NOMO-1 treated with DMSO at 0.1 percent for 48 hours (cell line): ENCODE measurements at regions not wholly inside any gene's neighbourhood (a gene's known extent, or its start where the extent isn't known, plus 50 kb on each side); places are given as distances from the start of the nearest gene placed in this dataset.

ENCODE experiments used
- DNase-seq: peaks from one replicate; lab custom pipeline; 2025; ENCODE audit not compliant: unreplicated experiment; lab: John Stamatoyannopoulos, UW

DNA sequence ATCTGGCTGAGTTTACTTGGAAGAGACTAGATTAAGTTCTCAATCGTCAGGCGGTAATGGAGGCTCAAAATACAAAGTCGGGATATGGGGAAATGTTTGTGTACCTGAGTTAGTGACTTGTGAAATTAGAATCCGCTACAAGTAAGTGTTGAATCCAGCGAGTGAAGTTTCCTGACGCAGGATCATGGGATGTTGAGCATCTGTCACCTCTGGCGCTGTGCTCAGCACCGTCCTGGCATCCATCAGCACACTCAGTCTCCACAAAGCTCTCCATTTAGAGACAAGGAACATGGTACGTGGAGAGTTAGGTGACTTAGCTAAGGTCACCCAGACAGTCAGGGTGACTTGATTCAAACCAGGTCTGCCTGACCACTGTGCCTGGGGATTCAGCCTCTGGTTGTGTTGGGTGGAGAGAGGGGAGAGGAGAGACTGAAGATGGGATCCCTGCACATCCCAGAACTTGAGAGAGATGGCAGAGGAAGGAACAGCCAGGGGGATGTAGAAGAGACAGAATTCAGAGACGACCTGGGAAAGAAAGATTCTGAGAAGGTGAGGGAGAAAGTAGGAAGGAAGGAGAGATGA lies 251.2 kb downstream of the ACKR3 start:
- no peak for DNase-seq

DNA sequence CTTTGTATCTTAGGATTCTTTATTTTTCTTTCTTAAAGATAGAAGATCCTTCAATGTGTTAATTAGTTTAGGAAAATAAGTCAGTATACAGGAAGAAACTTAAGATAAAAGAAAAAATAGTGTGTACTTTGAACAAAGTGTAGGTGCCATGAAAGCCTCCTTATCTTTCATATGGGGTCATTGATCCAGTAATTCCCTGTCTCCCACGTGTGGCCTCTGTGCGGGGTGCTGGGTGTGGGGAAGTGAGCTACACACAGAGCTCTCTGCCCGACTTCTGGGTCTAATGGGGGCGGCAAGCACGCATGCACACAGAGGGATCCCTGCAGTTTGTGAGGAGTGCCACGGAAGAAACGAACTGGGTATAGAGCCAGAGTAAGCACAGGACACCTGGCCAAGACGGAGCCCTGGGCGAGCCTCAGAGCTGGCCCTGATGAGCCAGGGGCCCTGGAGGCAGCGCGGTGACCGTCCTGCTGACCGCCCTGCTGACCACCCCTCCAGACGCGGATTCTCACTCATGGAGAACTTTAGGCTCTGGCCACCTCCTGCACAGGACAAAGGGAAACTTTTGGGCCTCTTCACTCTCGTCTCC lies 253.5 kb downstream of the ACKR3 start:
- DNase-seq = no peak

DNA sequence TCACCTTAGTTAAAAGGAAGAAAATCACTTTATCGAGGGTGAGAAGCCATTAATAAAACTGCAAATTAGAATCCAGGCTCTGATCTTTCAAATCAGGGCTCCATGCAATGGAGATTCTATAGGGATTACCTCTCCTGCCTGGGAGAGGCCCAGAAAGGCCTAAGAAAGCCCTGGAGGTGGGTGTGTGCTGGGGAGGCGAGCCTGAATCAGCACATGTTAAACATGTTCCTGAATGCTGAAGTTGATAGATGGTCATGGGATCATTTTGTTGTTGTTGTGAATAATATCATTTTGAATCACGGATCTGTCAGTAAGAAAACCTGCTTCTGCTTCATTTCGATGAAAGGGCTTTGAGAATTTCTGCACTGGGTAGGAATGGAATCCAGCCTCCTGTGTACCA lies 254.3 kb downstream of the ACKR3 start:
- DNase-seq = no peak

DNA sequence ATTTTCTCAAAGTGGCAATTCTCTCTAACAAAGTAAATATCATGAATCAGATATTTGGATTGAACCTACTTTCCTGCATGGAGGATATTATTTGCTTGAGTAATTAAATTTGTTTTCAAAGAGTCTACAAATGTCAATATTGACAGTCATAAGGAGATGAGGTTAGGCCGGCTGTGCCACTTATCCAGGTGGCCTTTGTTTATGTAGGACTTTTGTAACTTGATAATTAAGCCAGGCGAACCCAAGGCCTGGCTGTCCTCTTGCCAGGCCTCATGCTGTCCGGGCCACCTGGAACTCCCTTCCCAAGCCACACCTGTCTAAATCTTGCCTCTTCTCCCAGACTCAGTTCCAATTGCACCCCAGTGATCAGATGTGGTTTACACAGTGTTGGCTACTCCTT lies 255.2 kb downstream of the ACKR3 start:
- DNase-seq = no peak

DNA sequence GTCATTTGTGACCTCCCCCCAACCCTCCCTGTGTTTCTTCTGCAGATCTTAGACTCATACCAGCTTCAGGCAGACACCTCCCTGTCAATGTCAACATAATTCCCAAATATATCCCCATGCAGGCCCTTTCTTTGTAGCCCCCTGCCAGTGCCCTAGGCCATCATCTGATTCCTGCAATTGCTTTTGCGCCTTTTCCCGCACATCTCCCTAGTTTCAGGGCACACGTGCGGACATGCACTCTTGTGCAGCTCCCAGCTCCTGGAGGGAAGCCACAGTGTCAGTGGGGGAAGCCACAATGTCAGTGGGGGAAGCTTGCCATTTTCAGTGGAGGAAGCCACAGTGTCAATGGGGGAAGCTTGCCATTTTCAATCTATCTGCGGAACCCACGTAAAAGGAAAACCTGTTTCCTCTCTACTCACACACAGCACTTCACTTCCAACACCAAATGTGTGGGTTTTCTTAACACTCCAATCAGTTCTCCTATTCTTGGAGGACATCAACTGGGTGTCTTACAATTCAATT lies 256.4 kb downstream of the ACKR3 start:
- no peak for DNase-seq

- no peak for DNase-seq
Measured at GRCh38 chr2:236826606-236827156, 257.1 kb downstream of the ACKR3 start.

DNA sequence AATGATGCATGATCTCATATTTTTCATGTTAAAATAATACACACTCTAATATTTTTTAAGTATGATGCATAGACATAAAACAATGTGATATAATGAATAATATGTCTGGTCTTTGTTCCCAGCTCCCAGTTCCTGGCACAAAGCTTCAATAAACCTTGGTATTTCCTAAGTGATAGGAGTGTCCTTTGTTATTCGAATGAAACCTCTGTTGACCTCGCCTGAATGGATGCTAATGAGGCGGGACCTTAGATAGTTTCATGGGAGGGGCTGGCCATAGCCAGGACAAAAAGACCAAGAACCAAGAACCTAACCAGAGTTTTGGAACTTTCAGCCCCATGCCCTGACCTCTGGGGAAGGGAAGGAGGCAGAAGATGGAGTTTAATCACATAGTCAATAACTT lies 257.7 kb upstream of the COPS8 start:
- DNase-seq = no peak

GRCh38 chr2:236828820-236829219 lies 256.9 kb upstream of the COPS8 start:
- no peak for DNase-seq

DNA sequence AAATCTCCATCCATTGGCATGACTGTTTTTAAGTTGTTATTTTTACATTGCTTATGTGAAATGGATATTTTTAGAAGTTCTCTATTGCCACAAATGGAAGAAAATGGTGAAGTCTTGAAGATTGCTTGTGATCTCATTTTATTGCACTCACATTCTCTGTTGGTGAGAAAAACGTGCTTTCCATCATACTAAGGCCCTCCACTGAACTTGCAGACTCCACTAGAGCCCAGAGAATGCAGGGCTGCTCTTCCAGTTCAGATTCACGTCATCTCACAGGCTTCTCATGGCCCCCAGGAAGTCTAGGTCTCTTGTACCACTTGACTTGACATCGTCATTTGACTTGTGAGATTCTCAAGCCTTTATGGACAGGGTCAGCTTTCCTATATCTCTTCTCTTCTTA lies 254.8 kb upstream of the COPS8 start:
- DNase-seq = no peak

- no peak for DNase-seq
Measured at GRCh38 chr2:236831698-236832097, 254.0 kb upstream of the COPS8 start.

DNA sequence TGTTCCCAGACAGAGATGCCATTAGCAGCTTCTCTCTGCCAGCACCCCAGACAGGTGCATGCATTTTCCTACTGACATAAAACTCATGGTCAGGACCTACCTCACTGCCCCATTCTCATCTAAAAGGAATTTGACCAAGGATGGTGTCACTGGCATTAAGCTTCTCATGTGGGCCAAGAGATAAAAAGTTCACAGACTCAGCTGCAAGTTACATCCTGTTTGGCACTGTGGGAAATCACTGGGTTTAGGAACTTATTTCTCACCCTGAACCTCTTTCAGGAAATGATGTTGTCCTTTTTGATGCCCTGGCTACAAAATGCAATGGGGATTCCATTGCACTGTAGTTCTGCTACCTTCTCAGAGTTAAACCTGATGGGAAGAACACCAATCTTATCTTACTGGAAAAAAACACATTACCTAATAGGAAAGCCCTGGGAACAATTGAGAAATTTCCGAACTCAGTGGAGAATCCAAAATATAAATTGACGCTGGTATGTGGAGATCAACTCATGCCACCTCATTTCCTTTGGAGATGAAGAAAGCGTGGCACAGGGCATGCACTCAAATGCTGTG lies 252.1 kb upstream of the COPS8 start:
- no peak for DNase-seq

DNA sequence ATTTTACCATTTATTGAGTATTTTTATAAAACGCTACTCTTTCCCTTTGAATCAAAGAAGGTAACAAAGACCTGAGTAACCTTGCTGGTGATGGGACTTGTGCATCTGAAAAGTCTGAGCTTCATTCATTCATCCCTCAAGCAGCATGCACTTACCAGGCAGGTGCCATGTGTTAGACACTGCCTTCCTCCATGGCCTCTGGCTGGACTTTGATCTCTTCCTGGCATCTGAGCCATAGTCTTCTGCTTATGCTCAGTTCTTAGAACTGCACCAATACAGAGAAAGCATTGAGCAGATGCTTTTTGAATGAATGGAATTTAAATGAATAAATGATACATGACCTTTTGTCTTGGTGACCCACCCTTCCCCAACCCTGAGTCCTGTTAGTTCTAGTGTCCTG lies 251.4 kb upstream of the COPS8 start:
- no peak for DNase-seq

- DNase-seq = no peak
Measured at GRCh38 chr2:236835307-236836024, 250.2 kb upstream of the COPS8 start.

DNA sequence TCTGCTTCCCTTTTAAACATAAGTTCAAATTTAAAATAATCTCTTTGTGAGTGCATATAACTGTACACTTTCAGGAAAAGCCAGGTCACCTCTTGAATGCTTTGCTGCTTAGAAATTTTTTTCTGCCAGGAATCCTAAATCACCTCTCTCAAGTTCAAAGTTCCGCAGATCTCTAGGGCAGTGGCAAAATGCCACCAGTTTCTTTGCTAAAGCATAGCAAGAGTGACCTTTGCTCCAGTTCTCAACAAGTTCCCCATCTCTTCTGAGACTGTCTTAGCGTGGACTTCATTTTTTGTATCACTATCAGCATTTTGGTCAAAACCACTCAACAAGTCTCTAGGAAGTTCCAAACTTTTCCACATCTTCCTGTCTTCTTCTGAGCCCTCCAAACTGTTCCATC lies 249.7 kb upstream of the COPS8 start:
- DNase-seq = peak; percentile 53

GRCh38 chr2:236840215-236840614 lies 245.5 kb upstream of the COPS8 start:
- no peak for DNase-seq

DNA sequence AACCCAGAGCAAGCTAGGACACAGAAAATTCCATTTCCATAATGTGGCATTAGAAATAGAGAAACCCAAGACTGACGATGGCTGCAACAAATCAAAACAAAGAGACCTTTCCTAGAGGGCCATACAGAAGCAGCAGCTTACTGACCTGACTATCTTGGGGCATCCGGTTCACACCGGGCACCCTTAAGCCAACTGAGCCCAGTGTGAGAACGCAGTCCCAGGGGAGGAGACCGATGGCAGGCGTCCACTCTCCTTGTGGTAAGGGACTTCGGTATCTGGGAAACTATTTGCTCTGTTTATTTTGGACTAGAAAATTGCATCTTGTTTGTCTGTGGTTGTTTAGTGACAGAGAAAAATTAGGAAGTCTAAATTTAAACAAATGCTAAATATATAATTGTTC lies 244.8 kb upstream of the COPS8 start:
- DNase-seq = no peak

DNA sequence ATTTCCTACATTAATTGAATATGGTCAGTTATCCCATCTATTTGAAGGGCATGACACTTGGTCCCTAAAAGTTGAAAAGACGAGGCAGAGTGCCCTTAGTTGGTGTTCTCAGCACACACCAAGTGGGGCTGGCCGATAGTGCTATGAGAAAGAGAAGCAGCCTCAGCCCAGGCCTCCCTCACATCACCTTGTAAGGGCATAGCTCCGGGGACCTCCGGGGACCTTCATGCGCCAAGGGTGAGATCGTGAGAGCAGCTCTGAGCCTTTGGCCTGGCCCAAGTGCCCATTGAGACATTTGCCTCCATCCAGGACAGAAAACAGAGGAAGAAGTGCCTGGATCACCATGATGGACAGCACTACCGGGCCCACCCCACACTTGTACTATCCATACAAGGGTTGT lies 244.3 kb upstream of the COPS8 start:
- no peak for DNase-seq

DNA sequence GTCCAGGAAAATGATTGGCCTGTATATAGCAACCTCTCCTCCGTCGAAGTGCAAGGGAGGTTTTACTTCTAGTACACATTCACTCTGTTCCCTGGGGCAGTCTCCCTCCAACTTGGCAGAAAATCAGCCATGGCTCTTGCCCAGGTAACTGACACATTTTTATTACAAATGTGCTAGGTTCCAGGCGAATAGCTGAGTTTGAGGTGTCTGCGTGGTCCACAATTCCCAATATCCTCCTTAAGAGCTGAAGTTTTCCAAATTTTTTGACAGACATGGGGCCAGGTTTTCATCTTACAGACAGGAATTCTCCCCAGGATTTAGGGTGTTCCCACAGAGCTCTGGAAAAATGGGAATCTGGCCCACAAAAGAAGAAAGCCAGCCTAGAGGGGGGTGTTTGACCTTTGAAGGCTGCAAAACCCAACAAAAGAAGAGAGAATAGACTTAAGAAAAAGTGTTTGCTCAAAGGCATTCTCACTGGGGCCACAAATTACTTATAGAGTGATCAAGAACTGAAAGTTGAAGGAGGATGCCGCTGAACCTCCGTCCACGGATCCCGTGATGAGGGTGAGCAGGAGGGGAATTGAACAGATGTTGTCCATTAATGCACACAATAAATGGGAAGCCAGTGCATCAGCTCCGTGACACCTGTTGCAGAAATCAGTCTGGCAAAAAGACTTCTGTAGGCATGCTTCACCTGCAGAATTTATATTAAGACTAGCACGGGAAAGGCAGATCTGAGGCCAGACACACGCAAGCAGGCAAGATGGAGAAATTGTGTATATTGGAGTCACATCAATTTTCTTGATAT lies 242.3 kb upstream of the COPS8 start:
- no peak for DNase-seq

GRCh38 chr2:236844711-236845110 lies 241.0 kb upstream of the COPS8 start:
- no peak for DNase-seq

- no peak for DNase-seq
Measured at GRCh38 chr2:236847023-236847422, 238.7 kb upstream of the COPS8 start.
